ENCODE measurements at regions not wholly inside any gene's neighbourhood (a gene's known extent, or its start where the extent isn't known, plus 50 kb on each side); places are given as distances from the start of the nearest gene placed in this dataset.

- DNase-seq: no peak
Measured at GRCh38 chr13:46951516-46951915, 54.7 kb upstream of the HTR2A start.

- DNase-seq: no peak
Measured at GRCh38 chr13:46949211-46949610, 52.4 kb upstream of the HTR2A start.

GRCh38 chr13:46948338-46948737, 51.5 kb upstream of the HTR2A start:
- no peak for DNase-seq

GRCh38 chr13:46947425-46948191, 50.8 kb upstream of the HTR2A start:
- DNase-seq: no peak

Data from retina (tissue), 1 donor.